Thoracic aorta (tissue), 2 donors: ENCODE measurements at regions not wholly inside any gene's neighbourhood (a gene's known extent, or its start where the extent isn't known, plus 50 kb on each side); places are given as distances from the start of the nearest gene placed in this dataset.
"Not testable (repeated sequence)": the region's sequence is repeated elsewhere in the genome, so short reads cannot be mapped to it uniquely, and the experiment has no call there.

Experiments used
- ATAC-seq: fragments of 150-250 bp; one replicate; pipeline ENCODE4 v1.8.0; 2017; ENCODE audit warnings: low read depth; ENCODE audit not compliant: insufficient number of reproducible peaks, low FRiP score
- DNase-seq: peaks from one replicate; pipeline ENCODE4 v3.0.0-alpha.2; 2020; ENCODE audit warnings: low spot score
- H3K27ac ChIP-seq, 2 donors: fragments of 200-600 bp; sonication (generic); 1 replicate in 1 of 2; 2 replicates in 1 of 2; pipeline ENCODE4 v1.5.1; 2016; ENCODE audit warnings: mild to moderate bottlenecking in 2 of 2, moderate library complexity in 2 of 2
- H3K27me3 ChIP-seq: fragments of 200-600 bp; sonication (generic); replicated peaks from 2 replicates; pipeline ENCODE4 v1.6.0; 2016; ENCODE audit warnings: mild to moderate bottlenecking; ENCODE audit not compliant: insufficient read depth
- H3K36me3 ChIP-seq: fragments of 200-600 bp; sonication (generic); one replicate; pipeline ENCODE4 v1.5.1; 2016
- H3K4me1 ChIP-seq, 2 donors: fragments of 200-600 bp; sonication (generic); 1 replicate in 1 of 2; 2 replicates in 1 of 2; pipeline versions ENCODE4 v1.5.1 to v1.6.0; 2016; ENCODE audit warnings: low read depth in 2 of 2, mild to moderate bottlenecking in 1 of 2; ENCODE audit not compliant: control insufficient read depth in 1 of 2
- H3K4me3 ChIP-seq: fragments of 200-600 bp; sonication (generic); 2 replicates; pipeline ENCODE4 v1.5.1; 2016; ENCODE audit warnings: mild to moderate bottlenecking
- H3K9me3 ChIP-seq: fragments of 200-600 bp; sonication (generic); 2 replicates; pipeline ENCODE4 v1.5.1; 2016
- CTCF ChIP-seq: fragments of 200-600 bp; sonication (generic); IDR thresholded peaks from one replicate; pipeline ENCODE4 v1.5.1; 2019; ENCODE audit warnings: antibody characterized with exemption

DNA sequence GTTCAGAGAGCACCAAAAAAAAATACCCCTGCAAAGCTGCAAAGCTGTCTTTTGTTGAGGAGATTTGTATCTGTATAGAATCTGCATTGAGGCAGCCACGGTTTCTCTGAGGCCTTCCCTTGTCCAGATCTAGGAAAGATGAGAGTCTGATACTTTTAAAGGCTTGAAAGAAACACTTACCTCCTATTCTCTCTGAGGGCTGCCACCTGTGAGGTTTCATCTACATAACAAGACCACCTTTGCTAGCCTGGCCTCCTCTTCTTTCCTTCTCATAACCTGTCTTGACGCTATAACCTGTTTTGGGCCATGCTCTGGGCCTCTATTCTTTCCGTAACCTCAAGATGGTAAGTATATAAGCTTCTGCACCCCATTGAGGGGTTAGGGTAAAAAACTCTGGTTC, 779.6 kb upstream of the HTR2C start:
- Histone ChIP-seq H3K9me3 (no peaks in the 10 kb centered on the region), H3K27me3 (no peaks in the 10 kb centered on the region), H3K4me1 (no peaks in the 10 kb centered on the region), H3K36me3 (no peaks in the 10 kb centered on the region), H3K27ac (no peak overlapping the region), H3K4me3 (no peak overlapping the region)
- ATAC-seq (no peak), DNase-seq (no peak)
- no peak for TF ChIP-seq CTCF

GRCh38 chrX:113802837-113803236, 781.0 kb upstream of the HTR2C start:
- no peaks in the 10 kb centered on the region for H3K36me3 ChIP-seq

GRCh38 chrX:113800955-113801354, 782.9 kb upstream of the HTR2C start:
- no peak for ATAC-seq
- DNase-seq: no peak
- no peak overlapping the region for H3K27ac ChIP-seq

More at GRCh38 chrX:113802837-113803236, 781.0 kb upstream of the HTR2C start:
- Histone ChIP-seq H3K27me3 (no peaks in the 10 kb centered on the region), H3K9me3 (no peaks in the 10 kb centered on the region), H3K27ac (no peak overlapping the region), H3K4me1 (no peaks in the 10 kb centered on the region), H3K4me3 (no peak overlapping the region)
- ATAC-seq (no peak), DNase-seq (no peak)
- TF ChIP-seq CTCF: no peak

DNA sequence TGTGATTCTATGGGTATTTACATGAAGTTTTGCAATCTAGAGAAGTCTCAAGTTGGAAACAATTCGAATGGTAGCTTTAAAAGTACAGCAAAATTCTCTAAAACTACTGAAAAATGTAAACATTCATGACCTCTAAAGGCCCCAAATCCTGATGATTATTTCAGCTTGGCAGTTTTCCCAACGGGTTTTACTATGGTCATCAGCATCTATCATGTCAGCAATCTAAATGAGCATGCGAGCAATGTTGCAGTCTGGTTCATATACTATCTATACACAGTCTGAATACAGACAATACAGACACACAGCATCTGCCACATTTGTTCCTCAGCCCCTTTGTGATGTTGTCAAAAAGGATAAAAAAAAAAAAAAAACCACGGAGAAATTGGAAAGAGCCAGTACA, 790.3 kb upstream of the HTR2C start:
- TF ChIP-seq CTCF: no peak
- no peak overlapping the region for H3K4me3 ChIP-seq
- no peaks in the 10 kb centered on the region for H3K4me1 ChIP-seq
- DNase-seq: no peak
- no peaks in the 10 kb centered on the region for H3K9me3 ChIP-seq
- H3K36me3 ChIP-seq: no peaks in the 10 kb centered on the region
- no peak overlapping the region for H3K27ac ChIP-seq
- ATAC-seq: no peak
- H3K27me3 ChIP-seq: no peaks in the 10 kb centered on the region

More at GRCh38 chrX:113800955-113801354, 782.9 kb upstream of the HTR2C start:
- H3K9me3 ChIP-seq: no peaks in the 10 kb centered on the region
- H3K4me3 ChIP-seq: no peak overlapping the region
- no peaks in the 10 kb centered on the region for H3K4me1 ChIP-seq
- no peaks in the 10 kb centered on the region for H3K27me3 ChIP-seq
- no peaks in the 10 kb centered on the region for H3K36me3 ChIP-seq
- no peak for TF ChIP-seq CTCF

DNA sequence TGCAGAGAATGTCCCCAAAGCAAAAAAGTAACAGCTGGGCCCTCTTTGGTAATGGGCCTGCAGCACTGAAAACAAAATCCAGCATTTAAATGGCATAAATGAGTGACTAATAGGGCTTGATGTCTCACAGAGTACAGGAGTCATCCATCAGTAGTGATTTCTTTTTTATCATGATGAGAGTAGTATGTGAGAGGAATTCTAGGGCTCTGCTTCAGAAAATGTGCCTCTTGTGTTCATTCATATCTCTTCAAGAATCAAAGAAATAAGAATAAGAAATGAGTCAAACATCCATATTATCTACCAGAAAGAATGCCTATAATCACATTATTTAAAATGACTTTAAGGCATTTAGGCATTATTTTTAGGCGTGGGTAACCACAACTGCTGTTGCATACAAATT, 792.9 kb upstream of the HTR2C start:
- DNase-seq: no peak
- Histone ChIP-seq H3K4me3 (no peak overlapping the region), H3K36me3 (no peaks in the 10 kb centered on the region), H3K4me1 (no peaks in the 10 kb centered on the region), H3K9me3 (no peaks in the 10 kb centered on the region), H3K27ac (no peak overlapping the region), H3K27me3 (no peaks in the 10 kb centered on the region)
- no peak for TF ChIP-seq CTCF
- no peak for ATAC-seq

DNA sequence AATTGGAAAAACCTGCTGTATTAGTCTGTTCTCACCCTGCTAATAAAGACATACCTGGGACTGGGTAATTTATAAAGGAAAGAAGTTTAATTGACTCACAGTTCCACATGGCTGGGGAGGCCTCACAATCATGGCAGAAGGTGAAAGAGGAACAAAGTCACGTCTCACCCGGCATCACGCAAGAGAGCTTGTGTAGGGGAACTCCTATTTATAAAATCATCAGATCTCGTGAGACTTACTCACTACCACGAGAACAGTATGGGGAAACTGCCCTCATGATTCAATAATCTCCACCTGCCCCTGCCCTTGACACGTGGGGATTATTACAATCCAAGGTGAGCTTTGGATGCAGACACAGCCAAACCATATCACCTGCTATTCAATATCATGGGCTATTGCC, 799.1 kb upstream of the HTR2C start:
- H3K36me3 ChIP-seq, ATAC-seq, DNase-seq, H3K4me1 ChIP-seq, H3K9me3 ChIP-seq, H3K27ac ChIP-seq, H3K27me3 ChIP-seq, H3K4me3 ChIP-seq: not testable (repeated sequence)
